ENCODE measurements at regions not wholly inside any gene's neighbourhood (a gene's known extent, or its start where the extent isn't known, plus 50 kb on each side); places are given as distances from the start of the nearest gene placed in this dataset.

GRCh38 chr3:164550857-164551256 is 527.4 kb downstream of the SI start:
- DNase-seq (ENCODE audit: low read depth) = no peak
- TF ChIP-seq, protein P1, sequence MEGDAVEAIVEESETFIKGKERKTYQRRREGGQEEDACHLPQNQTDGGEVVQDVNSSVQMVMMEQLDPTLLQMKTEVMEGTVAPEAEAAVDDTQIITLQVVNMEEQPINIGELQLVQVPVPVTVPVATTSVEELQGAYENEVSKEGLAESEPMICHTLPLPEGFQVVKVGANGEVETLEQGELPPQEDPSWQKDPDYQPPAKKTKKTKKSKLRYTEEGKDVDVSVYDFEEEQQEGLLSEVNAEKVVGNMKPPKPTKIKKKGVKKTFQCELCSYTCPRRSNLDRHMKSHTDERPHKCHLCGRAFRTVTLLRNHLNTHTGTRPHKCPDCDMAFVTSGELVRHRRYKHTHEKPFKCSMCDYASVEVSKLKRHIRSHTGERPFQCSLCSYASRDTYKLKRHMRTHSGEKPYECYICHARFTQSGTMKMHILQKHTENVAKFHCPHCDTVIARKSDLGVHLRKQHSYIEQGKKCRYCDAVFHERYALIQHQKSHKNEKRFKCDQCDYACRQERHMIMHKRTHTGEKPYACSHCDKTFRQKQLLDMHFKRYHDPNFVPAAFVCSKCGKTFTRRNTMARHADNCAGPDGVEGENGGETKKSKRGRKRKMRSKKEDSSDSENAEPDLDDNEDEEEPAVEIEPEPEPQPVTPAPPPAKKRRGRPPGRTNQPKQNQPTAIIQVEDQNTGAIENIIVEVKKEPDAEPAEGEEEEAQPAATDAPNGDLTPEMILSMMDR (IDR thresholded peaks at IDR 0.05; ENCODE audit: low read depth, low read length, missing control alignments) = no peak
- no peak overlapping the region for H3K4me3 ChIP-seq (ENCODE audit: low read depth, low read length)

GRCh38 chr3:164539215-164539614 is 539.1 kb downstream of the SI start:
- no peak for DNase-seq (ENCODE audit: low read depth)
- TF ChIP-seq, protein P1 (IDR thresholded peaks at IDR 0.05; ENCODE audit: low read depth, low read length, missing control alignments) = no peak
- H3K4me3 ChIP-seq (ENCODE audit: low read depth, low read length) = no peak overlapping the region

- DNase-seq (ENCODE audit: low read depth) = no peak
- no peak overlapping the region for H3K4me3 ChIP-seq (ENCODE audit: low read depth, low read length)
- TF ChIP-seq, protein P1 (IDR thresholded peaks at IDR 0.05; ENCODE audit: low read depth, low read length, missing control alignments) = no peak
These were observed 540.8 kb downstream of the SI start for GRCh38 chr3:164537485-164537884.

DNA sequence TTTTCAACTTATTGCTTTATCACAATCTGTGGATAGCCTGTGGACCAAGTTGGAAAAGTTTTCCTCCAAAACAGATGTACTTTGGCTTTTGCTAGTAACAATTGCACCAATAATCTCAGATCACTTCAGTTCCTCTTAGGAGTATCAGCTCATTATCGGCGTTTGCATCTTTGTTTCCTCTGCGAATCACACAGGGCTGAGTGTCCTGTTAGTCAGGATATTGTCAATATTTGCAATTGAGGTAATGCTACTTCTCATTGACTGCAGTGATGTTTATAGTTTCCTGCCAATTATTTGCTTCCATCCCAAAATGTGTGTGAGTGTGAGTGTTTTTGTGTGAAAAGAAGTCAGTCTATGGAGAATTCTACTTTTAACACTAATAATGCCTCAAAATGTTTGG is 545.0 kb downstream of the SI start:
- no peak overlapping the region for H3K4me3 ChIP-seq (ENCODE audit: low read depth, low read length)
- TF ChIP-seq, protein P1 (IDR thresholded peaks at IDR 0.05; ENCODE audit: low read depth, low read length, missing control alignments) = no peak
- no peak for DNase-seq (ENCODE audit: low read depth)

- H3K4me3 ChIP-seq (ENCODE audit: low read depth, low read length) = no peak overlapping the region
- DNase-seq (ENCODE audit: low read depth) = no peak
- TF ChIP-seq, protein P1 (IDR thresholded peaks at IDR 0.05; ENCODE audit: low read depth, low read length, missing control alignments) = no peak
These were observed 552.0 kb downstream of the SI start for GRCh38 chr3:164526250-164526649.

DNA sequence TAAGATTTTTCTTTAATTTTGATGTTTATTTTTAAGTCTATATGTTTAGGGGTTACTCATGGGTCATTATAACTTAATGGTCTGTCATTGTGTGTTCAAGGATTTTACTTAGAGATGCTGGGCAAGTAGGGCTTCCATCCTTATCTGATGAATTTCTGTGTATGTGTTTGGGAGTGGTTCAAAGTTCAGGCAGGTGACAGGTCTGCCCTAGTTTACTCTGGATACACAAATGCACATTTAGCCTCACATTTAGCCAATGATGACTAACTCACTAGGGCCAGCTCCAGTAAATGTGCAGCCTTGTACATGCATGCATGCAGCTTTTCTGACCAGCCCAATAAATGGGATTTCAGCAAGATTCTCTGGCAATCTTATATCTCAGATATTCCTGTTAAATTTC is 554.1 kb downstream of the SI start:
- DNase-seq (ENCODE audit: low read depth) = no peak
- H3K4me3 ChIP-seq (ENCODE audit: low read depth, low read length) = no peak overlapping the region
- TF ChIP-seq, protein P1 (IDR thresholded peaks at IDR 0.05; ENCODE audit: low read depth, low read length, missing control alignments) = no peak

DNA sequence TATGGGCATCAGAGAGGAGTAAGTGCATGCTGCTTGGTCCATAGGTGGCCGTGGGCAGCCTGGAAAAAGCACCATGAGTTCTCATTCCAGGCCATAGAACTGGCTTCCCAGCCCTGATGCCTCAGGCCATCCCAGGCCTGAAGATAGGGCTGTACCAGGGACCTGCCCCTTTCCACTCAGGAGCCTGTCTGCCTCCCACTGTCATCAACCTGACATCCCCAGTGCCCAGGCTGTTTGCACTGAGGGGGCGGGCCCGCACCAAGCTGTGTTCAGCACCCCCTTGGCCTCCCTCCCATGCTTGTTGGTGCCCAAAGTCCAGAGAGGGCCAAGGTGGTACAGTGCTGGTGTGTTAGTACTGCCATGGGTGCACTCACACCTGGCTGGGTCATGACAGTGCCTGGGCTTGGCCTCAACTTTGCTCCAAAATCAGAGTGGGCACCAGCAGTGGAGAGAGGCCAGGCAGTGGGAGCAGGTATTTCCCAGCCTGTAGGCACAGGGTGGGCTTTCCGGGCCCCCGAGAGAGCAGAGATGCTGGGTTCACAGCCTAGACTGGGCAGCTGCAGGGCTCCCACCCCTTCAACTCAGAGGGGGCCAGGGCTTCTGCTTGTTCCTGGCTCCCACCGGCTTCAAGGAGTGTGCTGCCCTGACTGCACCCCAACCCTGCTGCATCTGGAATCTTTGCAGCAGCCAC is 556.1 kb downstream of the SI start:
- no peak overlapping the region for H3K4me3 ChIP-seq (ENCODE audit: low read depth, low read length)
- TF ChIP-seq, protein P1 (IDR thresholded peaks at IDR 0.05; ENCODE audit: low read depth, low read length, missing control alignments) = no peak
- no peak for DNase-seq (ENCODE audit: low read depth)

All from GM12864 (cell line).